ENCODE measurements at regions not wholly inside any gene's neighbourhood (a gene's known extent, or its start where the extent isn't known, plus 50 kb on each side); places are given as distances from the start of the nearest gene placed in this dataset.
A peak's percentile ranks its signal among the peaks of the same experiment; 100 is the strongest.
"Not testable (repeated sequence)": the region's sequence is repeated elsewhere in the genome, so short reads cannot be mapped to it uniquely, and the experiment has no call there.

DNA sequence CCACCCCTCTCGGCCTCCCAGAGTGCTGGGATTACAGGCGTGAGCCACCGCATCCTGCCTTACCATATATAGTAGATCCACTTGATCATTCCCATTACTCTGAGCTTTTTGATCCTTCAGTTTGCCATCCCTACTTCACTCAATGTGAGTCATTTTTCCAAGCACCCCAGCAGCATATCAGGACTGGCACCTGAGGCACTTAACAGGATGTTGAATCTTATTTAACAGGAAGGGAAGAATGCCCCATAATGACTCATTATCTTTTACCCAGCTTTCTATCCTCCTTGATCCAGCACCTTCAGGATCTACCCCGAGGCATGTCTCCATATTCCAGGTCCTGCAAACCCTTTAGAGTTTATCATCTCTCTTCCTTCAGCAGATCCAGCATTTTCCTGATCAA is 84.9 kb upstream of the CMKLR1 start:
- DNase-seq (ENCODE audit: extremely low read depth, low read depth): no peak

DNA sequence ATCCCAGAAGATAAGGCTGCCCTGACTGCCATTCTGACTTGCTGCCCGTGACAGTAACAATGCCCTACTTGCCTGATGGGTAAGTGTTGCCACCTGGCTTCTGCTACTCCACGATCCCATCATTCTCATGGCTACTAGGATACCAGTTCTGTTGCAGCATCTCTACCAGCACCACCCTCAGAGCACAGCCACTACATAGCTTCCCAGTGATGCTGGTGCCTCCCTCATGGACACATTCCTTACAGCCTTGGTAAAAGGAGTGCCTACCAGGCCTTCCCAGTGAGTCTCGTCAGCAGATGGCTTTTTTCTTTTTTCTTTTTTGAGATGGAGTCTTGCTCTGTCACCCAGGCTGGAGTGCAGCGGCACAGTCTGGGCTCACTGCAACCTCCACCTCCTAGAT is 84.4 kb upstream of the CMKLR1 start:
- no peak for DNase-seq (ENCODE audit: extremely low read depth, low read depth)

DNA sequence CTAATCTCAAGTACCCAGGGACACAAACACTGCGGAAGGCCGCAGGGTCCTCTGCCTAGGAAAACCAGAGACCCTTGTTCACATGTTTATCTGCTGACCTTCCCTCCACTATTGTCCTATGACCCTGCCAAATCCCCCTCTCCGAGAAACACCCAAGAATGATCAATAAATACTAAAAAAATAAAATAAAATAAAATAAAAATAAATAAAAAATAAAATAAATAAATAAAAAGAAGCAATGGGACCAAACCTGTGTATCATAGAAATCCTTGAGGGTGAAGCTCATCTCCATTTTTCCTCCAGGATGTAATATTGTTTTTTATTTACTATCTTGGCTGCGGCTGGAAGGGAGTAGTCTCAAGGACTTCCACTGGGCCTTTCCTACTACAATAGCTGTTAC is 82.0 kb upstream of the CMKLR1 start:
- not testable (repeated sequence) for DNase-seq (ENCODE audit: extremely low read depth, low read depth)

DNA sequence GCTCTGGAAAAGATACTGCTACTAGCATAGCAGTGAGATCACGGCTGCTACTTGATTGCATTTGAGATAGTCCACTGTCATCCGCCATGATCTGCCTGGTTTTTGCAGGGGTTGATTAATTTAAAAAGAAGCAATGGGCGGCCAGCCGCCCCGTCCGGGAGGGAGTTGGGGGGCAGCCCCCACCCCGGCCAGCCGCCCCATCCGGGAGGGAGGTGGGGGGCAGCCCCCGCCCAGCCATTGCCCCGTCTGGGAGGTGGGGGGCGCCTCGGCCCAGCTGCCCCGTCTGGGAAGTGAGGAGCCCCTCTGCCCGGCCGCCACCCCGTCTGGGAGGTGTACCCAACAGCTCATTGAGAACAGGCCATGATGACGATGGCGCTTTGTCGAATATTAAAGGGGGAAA is 81.3 kb upstream of the CMKLR1 start:
- not testable (repeated sequence) for DNase-seq (ENCODE audit: extremely low read depth, low read depth)

DNA sequence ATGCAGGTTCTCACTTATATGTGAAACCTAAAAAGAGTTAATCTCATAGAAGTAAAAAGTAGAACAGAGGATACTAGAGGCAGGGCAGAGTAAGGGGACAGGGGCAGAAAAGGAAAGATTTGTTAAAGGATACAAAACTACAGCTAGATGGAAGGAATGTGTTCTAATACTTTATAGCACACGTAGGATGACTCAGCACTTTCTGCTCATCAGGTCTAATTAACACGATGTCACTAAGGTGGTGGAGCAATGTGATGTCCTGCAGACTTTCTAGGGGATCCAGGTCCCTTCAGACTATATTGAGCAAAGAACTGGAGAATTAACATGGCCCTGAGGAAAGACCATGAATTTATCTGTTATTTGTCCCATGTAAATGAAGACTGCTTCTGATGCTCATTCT is 80.8 kb upstream of the CMKLR1 start:
- peak; percentile 12 for DNase-seq (ENCODE audit: extremely low read depth, low read depth)

DNA sequence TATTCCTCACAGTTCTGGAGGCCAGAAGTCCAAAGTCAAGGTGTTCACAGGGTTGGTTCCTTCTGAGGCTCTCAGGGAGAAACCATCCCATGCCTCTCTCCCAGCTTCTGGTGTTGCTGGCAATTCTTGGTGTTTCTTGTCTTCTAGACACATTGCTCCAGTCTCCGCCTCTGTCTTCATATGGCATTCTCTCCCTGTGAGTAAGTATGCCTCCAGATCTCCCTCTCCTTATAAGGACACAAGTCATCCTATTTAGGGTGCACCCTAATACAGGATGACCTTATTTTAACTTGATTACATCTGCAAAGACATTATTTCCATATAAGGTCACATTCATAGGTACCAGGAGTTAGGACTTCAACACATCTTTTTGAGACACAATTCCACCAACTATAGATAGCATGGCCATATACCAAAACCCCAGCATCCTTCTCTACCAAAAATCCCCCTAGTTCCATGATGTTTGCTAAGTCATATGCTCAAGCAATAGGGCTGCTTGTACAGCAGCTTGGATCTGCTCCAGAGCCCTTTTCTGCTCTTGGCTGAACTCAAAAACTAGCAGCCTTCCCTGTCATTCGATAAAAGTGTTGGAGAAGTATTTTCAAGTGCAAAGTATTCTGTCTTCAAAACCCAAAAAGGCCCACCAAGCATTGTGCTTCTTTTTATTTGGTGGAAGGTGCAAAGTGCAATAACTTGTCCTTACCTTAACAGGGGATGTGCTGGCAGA is 79.2 kb upstream of the CMKLR1 start:
- DNase-seq (ENCODE audit: extremely low read depth, low read depth): no peak

DNA sequence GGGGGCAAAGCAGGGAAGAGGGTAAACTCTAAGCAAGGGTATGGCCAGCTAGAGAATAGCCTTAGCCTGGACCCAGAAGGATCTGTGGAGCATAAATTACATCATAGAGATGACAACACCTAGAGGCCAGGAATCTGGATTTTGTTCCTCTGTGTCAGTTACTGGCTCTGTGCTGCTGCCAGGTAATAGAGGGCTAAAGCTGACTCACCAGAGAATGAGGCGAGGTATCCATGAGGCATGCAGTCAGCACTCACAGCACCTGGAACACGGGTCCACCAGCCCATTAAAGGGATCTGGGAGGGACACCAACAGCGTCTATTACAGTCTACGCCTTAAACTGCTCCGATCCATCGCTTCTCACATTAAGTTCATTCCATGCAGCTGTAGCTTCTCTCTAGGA is 74.9 kb upstream of the CMKLR1 start:
- no peak for DNase-seq (ENCODE audit: extremely low read depth, low read depth)

DNA sequence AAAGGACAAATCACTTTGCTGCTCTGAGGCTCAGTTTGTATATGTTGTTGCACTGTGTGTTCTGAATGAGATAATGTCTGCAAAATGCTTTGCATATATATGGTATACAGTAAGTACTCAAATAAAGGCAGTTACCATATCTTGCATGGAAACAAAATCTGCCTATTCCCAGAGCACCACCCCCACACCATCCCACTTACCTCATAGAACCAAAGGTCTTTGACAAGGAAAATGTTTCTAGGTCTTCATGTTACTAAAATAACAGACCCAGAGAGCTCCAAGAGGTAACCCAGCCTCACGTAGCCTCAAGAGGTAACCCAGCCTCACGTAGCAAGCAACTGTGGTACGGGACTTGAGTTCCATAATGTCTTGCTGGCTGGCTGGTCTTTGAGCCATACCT is 71.6 kb upstream of the CMKLR1 start:
- DNase-seq (ENCODE audit: extremely low read depth, low read depth): no peak

DNA sequence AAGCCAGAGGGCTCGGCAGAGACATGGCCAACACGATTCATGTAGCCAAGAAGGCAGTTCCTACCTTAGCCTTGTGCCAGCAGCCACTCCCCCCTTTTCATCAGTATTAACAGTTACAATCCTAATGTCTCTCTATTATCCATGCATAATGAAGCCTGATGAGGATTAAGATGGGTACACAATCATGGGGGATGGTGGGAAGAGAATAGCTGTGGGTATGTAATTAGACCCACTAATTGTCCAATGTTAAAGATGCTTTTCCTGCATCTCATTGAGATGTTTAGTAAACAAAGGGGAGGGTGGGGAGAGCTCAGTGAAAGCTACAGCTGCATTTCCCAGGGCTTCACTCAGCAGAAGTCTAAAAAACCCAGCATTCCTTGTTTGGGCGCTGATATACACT is 70.4 kb upstream of the CMKLR1 start:
- no peak for DNase-seq (ENCODE audit: extremely low read depth, low read depth)

DNA sequence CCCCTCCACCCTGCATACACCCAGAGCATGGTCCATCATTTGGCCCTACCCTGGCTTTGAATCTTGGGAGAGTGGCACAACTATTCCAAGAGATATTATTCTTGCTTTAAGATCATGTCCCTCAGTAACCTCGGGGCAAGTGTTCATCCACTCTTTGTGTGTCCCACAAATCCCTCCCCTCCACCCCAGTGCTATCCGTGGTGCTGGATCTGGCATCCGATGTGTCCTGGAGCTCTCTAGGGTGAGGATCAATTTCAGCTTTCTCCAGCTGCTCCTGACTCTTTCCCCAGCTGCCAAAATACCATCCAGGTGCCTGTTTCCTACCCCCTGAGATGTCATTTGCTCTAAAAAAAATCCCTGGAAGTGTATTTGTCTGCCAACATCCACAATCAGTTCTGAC is 64.8 kb upstream of the CMKLR1 start:
- no peak for DNase-seq (ENCODE audit: extremely low read depth, low read depth)

DNA sequence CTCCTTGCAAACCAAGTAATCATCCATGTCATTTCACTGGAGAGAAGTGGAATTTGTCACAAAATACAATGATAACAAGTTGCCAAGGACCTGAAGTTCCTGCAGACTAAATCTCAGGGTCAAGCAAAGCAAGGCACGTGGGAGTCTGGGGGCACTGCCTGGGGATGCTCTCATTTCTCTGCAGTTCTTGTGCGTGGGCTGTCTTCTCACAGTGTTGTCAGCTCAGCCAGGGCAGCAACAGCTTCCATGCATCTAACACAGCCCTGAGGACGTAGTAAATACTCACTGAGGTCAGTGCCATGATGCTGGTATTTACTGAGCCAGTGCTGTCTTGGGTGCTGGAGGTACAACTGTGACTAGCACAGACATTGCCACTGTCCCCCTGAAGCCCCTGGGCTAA is 62.9 kb upstream of the CMKLR1 start:
- no peak for DNase-seq (ENCODE audit: extremely low read depth, low read depth)

DNA sequence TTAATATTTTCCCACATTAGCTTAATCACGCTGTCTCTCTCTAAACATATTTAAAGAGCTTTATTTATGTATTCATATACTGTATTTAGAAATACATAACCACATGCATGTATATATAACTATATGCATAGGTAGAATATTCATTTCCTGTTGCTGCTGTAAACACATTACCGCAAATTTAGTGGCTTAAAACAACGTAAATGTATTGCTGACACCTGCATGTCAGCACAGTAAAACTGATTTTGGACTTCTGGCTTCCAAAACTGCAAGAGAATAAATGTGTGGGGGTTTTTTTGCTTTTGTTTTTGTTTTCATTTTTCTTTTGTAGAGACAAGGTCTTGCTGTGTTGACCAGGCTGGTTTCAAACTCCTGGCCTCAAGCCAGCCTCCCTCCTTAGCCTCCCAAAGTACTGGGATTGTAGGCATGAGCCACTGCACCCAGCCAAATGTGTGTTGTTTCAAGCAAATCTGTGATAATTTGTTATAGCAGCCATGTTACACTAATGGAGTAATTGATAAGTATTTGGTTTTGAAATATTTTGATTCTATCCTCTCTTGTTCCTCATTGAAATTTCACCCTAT is 61.9 kb upstream of the CMKLR1 start:
- no peak for DNase-seq (ENCODE audit: extremely low read depth, low read depth)

DNA sequence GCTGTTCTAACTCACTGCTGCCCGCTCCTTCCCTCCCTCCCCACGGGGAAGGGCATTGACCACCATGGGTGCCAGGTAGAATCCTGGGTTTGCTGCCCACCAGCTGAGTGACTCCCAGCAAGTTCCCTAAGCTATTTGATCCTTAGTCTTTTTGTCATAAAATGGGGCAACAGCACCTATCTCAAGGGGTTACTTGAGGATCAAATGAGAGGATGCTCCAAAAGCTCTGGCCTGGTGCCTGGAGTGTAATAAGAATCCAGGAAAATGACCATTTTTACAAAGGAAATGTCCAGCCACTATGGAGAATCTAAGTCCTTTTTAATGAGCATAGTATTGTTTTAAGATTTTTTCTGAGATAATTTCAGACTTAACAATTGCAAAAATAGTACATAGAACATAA is 61.4 kb upstream of the CMKLR1 start:
- DNase-seq (ENCODE audit: extremely low read depth, low read depth): no peak

DNA sequence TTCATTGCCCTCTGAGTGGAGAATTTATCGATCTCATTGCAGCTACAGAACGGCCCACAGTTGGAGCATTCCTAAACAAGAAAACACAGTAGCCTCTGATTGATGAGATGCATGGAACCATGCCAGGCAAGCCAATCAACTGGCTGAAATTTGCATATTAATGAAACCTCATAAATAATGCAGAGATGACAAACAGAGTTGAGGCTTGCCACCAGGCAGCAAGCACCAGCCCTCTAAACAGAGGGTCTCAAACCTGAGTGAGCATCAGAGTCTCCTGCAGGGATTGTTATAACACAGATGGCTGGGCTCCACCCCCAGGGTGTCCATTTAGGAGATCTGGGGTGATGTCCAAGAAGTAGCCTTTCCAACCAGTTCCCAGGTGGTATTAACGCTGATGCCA is 60.9 kb upstream of the CMKLR1 start:
- DNase-seq (ENCODE audit: extremely low read depth, low read depth): no peak

DNA sequence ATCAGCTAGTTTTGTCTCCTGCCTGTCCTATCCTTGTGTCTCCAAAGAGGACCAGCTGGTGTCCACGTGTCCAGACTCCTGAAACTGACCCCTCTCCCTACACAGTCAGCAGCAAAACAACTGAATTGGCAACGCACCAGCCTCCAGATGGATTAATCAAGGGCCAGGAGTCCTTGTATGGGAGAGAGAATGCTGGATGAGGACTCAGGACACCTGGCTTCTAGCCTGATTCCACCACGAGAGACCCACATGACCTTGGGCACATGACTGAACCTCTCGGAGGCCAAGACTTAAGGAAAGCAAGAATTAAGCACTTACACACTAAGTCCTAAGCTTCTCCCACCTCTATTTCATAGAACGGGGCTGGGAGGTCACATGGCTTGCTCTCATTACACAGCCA is 60.4 kb upstream of the CMKLR1 start:
- DNase-seq (ENCODE audit: extremely low read depth, low read depth): no peak

DNA sequence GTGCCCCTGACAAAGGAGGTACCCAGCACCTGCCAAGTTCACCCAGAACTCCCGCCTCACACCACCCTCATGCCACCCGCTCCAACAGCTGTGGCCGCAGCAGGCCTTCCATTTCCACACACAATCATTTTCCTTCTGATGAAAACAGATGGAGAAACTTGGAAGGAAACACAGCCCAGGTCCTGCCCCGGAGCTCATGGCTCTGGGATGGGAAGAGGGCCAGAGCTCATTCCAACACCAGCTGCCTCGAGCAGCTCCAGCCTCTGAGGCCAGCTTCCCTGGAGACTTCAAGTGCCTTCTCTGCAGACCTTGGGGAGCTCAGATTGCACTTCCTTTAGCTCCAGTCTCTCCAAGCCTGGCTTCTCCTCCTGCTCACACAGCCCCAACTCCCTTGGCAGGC is 55.1 kb upstream of the CMKLR1 start:
- no peak for DNase-seq (ENCODE audit: extremely low read depth, low read depth)

DNA sequence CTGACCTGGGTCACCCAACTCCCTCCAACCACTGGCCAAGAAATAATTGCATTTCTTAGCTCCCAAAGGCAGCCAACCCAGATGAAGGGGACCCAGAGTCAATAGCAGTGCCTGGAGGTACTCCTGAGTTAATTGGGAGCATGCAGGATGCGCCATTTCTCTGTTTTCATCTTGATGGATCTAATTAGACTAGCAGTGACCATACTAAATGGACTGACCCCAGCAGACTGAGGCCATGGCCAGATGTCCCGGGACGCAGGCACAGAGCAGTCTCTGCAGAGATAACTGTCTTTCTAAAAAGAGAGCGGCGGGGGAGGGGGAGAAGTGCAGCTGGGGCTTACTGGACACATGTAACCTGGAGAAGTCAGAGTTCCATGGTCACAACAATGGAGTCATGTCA is 53.2 kb upstream of the CMKLR1 start:
- no peak for DNase-seq (ENCODE audit: extremely low read depth, low read depth)

DNA sequence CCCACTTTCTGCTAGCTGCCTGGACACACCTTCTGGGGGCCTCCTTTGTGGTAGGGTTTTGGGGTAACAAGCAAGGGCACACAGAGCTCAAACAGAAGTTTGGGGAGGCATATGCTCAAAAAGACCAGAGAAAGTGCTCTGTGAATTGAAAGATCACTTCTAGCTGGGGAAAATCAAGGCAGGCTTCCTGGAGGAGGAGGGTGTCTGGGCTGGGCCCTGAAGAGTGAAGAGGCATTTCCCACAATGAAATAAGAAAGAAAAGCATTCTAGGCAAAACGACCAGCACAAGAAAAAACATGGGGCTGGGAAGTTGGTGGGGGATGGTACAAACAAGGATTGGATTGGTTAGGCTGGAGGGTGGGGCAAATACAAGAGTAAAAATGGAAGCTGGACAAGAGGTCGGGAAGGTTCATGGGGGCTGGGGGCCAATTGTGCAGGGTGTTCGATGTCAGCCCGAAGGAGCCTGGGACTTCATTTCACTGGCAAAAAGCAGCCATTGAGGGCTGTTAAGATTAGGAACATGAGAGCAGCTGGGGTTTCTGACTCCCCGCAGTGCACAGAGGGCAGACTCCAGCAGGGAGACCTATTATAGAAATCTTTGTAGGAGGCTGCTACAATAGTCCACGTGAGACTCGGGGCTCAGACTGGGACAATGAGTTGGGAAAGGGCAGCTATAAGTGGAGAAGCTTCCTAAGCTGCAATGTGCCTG is 51.5 kb upstream of the CMKLR1 start:
- DNase-seq (ENCODE audit: extremely low read depth, low read depth): no peak

DNA sequence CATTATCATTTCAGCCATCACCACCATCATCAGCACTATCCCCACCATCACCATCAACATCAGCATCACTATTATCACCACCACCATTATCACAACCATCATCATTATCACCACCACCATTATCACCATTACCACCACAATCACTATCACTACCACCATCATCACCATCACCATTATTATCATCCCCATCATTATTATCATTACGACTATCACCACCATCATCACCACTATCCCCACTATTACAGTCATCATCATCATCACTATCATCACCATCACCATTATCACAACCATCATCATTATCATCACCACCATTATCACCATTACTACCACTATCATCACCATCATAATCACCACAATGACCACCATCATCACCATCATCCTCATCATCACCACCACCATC is 50.4 kb upstream of the CMKLR1 start:
- DNase-seq (ENCODE audit: extremely low read depth, low read depth): no peak
